Hindlimb muscle (tissue), 1 donor: ENCODE measurements at regions not wholly inside any gene's neighbourhood (a gene's known extent, or its start where the extent isn't known, plus 50 kb on each side); places are given as distances from the start of the nearest gene placed in this dataset.
"Not testable (repeated sequence)": the region's sequence is repeated elsewhere in the genome, so short reads cannot be mapped to it uniquely, and the experiment has no call there.

ENCODE experiments used
- DNase-seq: peaks from one replicate; pipeline ENCODE4 v3.0.0-alpha.2; 2013

DNA sequence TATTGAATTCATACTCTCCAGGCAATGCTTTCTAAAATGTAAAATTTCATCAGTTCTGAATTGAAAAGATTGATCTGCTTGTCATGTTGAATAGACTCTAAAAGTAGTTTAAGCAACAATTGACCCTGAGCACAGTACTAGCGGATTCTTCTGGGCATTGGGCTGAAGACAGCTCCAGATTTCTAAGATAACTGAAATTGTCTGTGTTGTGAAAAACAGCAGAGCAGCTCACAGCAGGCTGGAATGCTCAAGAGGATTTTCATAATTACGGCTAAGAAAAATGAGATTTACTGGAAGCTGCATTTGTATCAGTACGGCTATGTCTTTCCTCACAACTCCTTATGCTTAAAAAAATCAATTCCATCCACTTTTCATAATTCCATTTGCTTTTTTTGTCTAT is 373.7 kb downstream of the HACE1 start:
- no peak for DNase-seq

DNA sequence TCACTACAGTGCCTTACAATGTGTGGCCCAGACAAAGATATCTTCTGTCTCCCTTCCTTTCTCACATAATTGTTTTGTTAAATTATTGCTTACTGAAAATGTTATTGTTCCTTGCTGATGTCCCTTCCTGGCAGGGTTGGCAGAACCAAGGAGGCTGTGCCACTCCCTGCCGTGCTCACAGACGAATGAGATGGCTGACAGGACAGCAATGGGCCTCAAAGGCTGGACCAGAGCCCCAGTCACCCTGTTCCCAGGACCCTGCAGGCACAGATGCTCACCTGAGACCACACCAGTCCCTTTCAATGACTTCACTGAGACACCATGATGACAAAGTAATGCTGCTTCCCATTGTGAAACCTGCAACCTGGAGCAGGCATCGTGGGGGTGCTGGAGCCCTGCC is 375.1 kb downstream of the HACE1 start:
- DNase-seq, result no peak

DNA sequence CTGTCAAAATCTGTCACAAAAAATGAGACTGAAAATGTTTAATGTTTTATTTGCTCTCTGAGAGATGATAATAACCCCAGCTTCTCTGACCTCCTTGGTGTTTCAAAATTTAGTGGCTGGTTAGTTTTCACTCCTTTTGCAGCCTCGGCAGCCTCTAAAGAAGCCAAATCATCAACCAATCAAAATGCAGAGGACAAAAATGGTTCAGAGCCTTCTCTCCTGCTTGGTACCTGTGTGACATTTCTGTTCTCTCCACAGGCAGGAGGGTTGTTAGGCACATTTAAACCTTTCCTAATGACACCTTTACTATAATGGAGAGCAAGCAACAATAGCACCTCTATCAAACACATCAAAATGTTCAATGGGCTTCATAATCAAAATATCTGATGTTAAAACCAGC is 375.5 kb downstream of the HACE1 start:
- no peak for DNase-seq

DNA sequence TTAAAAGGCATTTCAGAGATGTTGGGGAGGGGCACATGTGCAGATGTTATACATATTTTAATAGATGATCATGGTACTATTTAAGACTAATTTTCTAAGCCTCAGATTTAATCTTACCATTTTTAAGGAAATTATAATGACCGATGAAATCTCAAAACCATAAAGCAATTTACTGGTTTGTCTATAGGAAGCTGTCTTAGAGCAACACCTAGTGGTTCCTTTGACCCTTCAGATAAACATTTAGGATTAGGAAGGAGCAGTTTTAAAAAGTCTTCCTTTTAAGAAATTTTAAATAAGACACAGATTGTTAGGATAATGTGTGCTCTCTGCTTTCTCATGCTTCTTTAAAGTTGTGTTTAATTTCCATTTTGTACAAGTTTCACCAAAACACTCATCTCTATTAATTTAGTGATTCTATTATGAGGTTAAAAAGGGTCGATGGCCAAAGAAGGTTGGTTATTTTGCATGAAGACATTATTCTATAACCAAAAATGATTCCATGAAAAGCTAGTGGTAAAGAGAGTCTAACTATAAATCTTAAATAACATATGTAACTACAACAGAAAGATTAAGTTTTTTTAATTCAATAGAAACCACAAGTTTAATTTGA is 376.4 kb downstream of the HACE1 start:
- DNase-seq, result peak; percentile 8

DNA sequence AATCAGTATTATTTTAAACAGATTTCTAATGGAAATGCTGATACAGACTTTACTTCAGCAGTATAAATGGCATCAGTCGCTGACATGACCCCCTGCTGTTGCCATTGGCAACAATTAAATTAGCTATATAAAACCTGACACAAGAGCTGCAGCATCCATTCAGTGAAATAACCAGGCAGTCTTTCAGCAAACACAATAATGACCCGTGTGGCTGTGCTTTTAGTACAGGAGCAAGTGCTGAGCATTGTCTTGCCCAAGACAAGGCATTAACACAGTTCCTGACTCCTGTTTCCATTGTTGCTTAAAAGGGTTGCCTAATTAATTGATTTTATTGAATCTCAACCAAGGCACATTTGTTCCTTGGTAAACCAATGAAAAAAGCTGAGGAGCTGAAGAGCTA is 382.1 kb downstream of the HACE1 start:
- no peak for DNase-seq

DNA sequence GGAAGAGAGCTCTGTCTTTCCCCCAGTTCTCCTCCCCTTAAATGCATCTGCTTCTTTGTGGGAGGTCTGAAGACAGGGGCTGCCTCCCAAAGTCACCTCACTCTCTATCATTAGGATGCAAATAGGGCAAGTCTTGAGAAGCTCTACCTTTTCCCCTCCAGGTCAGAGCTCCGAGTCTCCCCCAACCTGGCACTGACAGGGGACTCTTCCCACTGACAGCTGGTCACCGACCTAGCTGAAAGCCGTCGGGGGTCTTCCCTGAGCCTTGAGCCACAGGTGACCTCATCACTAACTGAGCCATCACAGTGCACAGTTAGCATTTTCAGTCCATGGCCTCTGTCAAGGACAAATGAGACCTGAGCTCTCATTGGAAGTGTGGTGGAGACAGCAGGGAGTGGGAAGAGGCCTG is 386.7 kb downstream of the HACE1 start:
- no peak for DNase-seq

DNA sequence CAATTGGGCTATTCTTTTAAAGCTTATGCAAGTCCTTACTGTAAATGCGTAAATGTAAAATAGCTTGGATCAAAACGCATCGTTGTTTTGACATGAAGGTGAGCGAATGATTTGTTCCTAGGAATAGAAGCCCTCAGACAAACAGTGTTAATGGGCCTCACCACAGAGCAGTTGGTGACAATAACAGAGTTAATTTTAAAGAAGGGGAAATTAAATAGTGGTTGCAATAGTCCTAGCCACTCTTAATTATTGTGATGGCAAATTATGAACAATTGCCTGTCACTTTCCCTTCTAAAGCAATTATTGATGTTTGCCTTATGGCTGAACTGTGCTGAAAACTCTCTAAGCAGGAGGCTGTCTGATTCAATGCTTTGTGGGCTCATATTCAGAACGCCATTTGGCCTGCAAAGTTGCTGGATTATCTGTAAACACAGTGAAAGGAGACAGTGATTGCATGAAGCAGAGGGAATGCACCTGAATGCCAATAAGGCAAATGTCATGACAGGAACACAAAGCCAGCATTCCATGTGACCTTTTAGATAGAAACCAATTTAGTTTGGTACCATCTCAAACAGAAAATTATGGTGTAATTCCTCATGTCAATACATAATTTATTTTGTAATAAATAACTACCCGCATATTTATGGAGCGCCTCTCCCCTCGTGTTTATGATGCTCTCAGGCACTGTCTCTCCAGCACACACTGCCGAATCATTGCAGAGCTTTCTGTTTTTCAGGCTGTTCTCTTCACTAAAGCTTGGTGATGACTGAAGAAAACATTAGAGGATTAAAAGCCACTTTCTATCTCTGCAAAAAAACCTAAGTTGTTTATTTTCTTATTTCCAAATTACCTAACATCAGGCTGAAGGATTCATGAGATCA is 387.5 kb downstream of the HACE1 start:
- DNase-seq, result no peak

DNA sequence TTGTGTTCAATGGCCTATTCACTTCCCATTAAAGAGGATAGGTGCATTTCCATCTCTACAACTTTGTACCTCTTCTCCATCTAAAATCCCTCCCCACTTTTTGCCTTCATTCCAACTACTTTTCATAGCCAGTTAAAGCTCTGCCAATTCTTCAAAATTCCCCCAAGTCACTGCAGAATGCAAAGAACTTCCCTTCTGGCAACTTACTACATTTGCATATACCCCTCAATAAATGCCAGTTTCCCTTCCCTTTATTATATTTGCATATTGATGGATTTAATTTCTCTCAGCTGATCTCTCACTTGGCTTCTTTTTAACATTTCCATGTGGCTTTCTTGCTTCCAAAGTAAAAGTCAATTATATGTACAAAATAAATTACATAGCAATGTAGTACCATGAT is 393.4 kb downstream of the HACE1 start:
- no peak for DNase-seq

DNA sequence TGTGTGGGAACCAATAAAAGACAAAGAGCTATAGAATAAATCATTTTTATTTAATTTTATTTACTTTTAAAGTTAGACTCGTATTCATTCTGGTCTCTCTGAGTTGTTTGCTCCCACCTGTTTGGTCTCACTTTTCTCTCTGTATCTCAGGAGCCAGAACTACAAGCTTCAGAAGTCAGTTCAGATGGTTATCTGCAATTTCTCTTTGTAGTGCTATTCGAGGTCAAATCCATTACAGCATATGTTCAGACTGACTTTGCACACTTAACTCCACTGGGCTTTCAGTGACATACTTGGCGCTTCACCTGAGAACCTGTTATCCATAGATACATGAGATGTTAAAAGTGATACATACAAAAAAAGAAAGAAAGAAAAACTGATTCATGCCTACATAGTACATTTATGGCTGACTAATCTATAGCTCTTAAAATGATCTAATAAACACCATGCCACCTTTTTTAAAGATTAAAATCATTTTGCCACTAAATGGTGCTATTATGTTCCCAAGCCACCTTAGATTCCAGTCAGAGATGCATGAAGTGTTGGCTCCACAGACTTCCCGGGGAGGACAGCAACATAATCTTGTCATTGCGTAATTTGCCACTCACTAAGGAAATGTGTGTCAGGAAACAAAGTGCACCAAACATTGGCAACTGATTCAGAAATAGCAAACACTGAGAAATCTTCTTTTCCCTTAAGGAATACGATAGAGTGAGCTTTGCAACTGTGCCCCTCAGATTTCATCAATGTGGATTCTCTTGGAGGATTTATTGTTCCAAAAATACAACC is 396.7 kb downstream of the HACE1 start:
- DNase-seq, result no peak

DNA sequence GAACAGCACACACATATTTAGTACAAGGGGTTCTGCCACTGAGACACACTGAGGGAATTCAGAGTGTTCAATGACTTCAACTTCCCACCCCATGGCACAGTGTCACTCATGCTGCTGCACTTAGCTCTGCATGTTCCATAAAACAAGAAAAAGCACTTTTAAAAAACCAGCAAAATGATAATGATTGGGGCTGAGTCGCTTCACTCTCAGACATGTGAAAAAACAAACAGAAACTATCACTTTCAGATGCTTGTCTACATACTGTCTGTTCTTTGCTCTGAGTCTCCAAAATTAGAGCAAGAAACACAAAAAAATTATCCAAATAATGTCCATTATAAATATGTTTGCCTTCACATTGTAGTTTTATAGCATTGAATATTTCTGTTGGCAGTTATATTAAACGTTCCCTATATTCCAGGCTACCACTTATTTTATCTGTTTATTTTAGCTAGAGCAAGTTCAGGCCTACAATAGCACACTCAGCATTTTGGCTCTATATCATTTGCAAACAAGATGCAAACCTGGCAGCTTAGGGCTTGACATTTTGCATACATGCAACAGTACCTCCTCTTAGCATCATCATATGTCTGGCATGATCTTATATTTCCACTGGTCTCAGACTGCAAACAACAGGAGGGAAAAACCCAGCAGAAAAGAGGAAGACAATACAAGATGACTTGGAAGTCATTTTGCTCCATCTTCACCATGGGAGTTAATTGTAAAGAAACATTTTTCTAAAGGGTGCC is 398.8 kb downstream of the HACE1 start:
- no peak for DNase-seq

DNA sequence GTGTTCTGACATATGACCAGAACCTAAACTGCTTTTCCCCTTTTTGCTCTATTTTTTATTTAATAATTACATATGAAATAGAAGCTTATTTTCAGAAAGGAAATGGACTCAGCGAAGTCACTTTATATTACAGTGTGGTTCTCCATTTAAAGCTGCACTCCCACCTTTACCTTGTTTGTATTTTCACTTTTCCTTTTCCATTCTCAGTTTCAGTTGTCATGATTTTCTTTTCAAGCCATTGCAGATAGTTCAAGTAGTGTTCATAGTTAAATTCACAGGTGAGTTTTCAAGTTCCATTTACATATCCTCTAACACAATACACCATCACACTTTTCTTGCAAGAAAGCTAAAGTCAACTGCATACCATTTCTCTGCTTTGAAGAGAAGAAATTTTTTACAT is 400.2 kb downstream of the HACE1 start:
- no peak for DNase-seq

DNA sequence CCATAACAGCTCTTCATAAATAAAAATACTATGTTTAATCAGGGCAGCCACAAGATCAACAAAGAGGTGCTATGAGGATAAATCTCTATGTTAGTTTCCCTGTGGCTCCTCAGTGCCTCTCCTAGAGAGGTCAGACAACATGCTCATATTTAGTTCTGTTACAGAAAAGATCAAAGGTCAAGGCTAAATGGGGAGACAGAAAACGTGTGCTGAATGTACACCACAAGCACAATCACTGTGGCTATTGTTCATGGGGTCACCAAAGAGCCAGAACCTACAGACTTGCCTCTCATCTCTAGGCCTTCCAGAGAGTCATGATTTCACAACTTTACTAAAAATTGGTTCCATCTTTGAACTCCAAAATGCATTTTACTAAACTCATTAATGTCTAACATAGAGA is 409.8 kb downstream of the HACE1 start:
- DNase-seq, result no peak

DNA sequence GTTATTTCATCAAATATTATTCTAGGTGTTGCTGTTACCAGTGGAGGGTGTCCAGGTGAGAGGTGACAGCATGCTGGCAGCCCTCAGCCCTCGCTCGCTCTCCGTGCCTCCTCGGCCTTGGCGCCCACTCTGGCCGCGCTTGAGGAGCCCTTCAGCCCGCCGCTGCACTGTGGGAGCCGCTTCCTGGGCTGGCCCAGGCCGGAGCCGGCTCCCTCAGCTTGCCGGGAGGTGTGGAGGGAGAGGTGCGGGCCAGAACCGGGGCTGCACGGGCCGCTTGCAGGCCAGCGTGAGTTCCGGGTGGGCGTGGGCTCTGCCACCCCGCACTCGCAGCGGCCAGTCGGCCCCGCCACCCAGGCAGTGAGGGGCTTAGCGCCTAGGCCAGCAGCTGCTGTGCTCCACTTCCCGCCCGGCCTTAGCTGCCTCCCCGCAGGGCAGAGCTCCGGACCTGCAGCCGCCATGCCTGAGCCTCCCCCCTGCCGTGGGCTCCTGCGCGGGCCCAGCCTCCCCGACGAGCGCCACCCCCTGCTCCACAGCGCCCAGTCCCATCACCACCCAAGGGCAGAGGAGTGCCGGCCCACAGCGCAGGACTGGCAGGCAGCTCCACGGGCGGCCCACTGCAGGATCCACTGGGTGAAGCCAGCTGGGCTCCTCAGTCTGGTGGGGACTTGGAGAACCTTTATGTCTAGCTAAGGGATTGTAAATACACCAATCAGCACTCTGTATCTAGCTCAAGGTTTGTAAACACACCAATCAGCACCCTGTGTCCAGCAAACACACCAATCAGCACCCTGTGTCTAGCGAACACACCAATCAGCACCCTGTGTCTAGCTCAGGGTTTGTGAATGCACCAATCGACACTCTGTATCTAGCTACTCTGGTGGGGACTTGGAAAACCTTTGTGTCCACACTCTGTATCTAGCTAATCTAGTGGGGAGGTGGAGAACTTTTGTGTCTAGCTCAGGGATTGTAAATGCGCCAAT is 413.3 kb downstream of the HACE1 start:
- DNase-seq, result not testable (repeated sequence)

DNA sequence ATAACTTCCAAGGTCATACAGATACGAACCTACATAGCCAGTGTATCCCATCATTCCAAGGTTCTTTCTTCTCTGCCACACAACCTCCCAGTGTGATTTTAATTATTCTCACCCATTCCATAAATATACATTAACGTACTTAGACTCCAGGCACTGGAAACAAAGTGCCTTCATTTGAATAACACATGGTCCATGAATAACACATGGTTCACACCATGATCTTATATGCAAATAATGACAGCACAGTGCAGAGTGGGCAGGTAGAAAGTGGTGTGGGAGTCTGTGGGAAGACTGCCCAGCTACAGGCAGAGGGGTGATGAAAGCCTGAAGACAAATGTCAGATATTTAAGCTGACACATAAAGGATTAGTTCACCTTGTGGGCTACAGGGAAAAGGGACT is 425.2 kb downstream of the HACE1 start:
- DNase-seq, result no peak

DNA sequence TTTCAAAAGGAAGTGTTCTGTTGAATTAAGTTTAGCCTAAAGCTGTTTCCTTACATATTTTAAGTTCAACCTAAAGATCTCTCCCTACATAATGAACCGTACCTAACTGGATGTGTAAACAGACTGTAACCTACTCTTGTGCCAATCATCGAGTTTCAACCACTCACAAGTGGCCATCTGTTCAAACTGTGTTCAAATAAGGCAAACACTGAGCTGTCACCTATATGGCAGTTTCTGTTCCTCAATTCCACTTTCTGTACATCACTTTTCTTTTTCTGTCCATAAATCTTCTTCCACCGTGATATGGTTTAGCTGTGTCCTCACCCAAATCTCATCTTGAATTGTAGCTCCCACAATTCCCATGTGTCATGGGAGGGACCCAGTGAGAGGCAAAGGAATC is 428.6 kb downstream of the HACE1 start:
- DNase-seq, result no peak

DNA sequence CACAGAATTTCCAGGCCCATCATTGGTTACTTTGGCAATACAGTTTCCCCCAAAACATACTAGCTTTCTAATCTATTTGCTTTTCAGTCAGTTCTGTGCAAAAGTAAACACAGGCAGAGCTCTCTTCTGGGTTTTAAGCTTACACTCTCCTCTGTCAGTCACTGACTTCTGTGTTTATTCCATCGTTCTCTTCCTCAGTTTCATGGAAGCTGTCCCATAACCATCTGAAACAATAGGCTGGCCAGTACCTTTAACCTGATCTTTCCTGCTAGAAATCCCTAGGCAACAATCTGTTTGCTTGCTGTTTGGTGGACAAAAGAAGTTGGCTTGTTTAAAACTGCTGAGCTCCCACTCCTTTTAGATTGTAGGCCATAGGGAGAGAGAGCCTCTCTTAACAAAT is 431.5 kb downstream of the HACE1 start:
- DNase-seq, result no peak

DNA sequence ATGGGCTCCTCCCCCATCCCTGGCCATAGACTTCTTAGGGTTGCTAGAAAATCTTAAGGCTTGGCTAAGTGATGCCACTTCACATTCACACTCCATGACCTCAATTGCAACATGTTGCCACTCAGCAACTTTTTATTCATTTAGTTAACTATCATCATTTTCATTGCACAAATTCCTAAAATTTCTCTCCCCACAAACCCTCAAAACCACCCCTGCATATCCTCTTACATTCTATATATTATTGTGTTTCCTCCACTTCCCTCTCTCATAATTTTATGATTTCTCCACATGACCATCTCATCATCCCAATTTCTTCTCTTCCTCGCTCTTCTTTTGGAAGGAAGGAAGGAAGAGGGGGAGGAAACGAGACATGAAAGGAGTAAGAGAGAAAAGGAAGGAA is 436.0 kb downstream of the HACE1 start:
- no peak for DNase-seq

DNA sequence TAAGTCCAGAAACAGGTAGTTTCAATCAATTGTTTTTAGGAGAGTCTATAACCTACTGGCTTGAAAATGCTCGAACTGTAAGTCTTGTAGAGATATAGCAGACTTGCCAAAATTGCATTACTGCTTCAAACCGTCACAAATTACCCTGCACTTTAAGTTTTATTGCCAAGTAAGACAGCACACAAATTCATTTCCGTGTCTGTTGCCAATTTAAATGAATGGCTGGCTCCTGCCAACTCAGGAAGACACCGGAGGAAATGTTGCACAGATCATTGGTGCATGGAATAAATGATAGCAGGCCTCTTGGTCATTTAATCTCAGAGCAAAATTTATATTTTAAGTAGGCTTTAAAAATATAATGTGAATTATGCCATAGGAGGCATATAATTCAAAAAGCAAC is 438.1 kb downstream of the HACE1 start:
- DNase-seq, result no peak

DNA sequence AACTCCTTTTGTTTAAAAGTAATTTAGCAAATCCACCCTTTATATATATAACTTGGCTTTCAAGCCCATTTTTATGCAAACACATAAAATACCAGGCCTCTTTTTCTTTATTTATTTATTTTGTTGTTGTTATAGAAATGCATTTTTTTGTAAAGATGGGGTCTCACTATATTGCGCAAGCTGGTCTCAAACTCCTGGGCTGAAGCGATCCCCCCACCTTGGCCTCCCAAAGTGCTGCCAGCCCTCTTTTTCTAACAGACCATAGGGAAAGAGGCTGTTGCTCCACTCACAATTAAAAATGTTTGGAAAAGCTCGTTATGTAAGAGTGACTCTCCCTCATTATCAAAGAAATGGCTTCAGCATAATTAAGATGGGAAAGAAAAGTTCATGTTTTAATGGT is 440.9 kb downstream of the HACE1 start:
- no peak for DNase-seq

DNA sequence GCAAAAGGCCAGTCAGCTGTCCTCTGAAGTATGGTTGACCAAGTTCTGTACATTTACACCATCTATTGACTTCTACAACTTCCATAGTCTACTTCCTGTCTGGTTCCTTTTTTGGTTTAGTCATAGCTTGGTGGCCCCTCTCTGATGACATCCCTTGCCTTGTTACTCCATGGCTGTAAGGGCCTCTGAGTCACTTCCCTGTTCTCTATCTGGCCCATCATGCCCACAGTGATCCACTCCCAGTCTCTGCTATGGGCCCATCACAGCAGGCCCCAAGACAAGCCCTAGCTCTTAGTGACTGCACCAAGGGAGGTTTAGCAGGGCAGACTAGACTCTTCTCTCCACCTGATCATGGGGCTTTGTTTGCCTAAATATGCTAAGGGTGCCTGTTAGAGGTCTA is 441.6 kb downstream of the HACE1 start:
- no peak for DNase-seq

DNA sequence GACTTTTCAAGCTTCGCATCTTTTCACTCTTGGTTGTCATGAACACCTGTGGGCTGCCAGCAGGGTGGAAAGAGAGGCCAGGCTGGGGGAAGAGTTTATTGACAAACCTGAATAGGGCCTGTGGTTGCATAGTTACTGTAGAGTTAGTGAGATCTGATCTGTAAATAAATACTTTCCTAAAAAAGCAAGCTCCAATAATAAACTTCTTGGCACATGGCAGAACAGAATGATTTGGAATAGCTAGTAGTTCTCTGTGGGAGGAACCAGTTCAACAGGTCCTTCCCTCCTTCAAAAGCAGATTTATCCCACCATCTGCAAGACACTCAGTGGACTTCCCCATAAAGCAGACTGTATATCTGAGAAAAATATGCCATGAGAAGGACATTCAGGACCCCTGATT is 445.0 kb downstream of the HACE1 start:
- no peak for DNase-seq

DNA sequence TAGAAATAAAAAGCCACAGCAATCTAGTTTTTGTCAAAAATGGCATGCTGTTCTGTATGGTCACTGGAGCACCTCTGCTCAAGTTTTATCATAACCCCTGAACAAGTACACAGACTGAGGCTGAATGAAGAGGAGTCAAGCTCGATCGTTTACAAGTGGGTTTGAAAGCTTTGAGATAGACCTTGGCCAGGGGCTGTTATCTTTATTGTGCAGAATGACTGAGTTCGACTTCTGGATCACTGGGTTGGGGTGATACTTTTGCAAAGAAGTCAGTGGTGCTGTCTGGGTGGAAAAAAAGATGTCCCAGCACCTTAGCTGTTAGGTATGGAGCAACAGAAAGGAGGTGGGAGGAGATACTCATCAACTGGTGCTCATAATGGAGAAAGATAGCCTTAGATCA is 446.0 kb downstream of the HACE1 start:
- DNase-seq, result no peak
